ENCODE measurements at regions not wholly inside any gene's neighbourhood (a gene's known extent, or its start where the extent isn't known, plus 50 kb on each side); places are given as distances from the start of the nearest gene placed in this dataset.

DNA sequence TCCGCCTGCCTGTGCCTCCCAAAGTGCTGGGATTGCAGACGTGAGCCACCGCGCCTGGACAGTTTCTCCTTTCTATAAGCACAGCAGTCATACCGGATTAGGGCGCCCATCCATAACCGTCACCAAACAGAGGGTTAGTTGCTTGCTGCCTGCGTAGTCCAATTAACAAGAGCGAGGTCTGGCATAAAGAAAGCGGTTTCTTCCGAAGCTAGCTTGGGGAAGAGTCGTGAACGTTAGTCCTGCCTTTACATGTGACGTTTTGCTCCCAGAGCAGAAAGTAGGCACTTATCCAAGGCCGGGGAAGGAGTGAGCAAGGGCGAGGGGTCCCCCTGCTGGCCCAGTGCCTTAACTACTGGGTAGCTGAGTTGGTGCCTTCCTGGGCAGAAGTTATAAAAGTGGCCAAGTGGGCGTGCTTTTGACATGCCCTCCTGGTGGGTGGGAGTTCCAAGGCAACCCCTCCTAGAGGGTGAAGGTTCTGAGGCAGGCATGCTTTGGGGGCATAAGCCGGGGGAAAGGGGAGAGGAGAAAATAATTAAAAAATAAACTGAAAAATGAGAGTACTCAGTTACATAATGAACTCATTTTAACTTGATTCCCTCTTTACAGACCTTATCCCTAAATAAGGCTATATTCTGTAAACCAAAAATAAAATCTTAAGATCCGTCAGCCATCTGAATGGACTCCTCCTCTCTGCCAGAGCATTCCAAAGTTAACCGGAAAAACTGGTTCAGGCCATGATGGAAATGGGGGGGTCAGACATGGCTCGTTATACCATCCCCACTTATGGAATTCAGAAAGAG lies 88.0 kb downstream of the FAM217A start:
- no peaks in the 10 kb centered on the region for H3K9me3 Mint-ChIP-seq (ENCODE audit: insufficient read depth)
- Histone ChIP-seq H3K27me3 (replicated peaks in 1 of 4; ENCODE audit: control extremely low read depth in 1 of 4, control insufficient read depth in 3 of 4, insufficient read depth in 4 of 4, low read length in 3 of 4) (no peaks in the 10 kb centered on the region), H3K79me2 (ENCODE audit: control insufficient read depth, insufficient read depth, low read length) (peaks cover 14% of the 10 kb centered on the region), H3K4me1 (ENCODE audit: control insufficient read depth in 2 of 2, insufficient read depth in 2 of 2, low read length in 2 of 2) (peaks cover 0 to 5% of the 10 kb centered on the region in 2 donors), H3K36me3 (replicated peaks in 1 of 2; ENCODE audit: control extremely low read depth in 1 of 2, control insufficient read depth in 1 of 2, extremely low read depth in 1 of 2, insufficient read depth in 2 of 2, low read length in 1 of 2) (no peaks in the 10 kb centered on the region), H3K27ac (ENCODE audit: low read length in 2 of 2) (no peak overlapping the region), H3K9me3 (ENCODE audit: control extremely low read depth in 1 of 3, control insufficient read depth in 2 of 3, insufficient read depth in 1 of 3, low read length in 2 of 3) (no peaks in the 10 kb centered on the region), H2AFZ (ENCODE audit: insufficient read depth, low read depth, low read length, poor library complexity, severe bottlenecking) (no peak overlapping the region), H3K4me2 (replicated peaks; ENCODE audit: low read depth, low read length, poor library complexity, severe bottlenecking) (peak overlapping the region; percentile 6), H3K4me3 (ENCODE audit: control extremely low read depth in 1 of 5, extremely low read depth in 1 of 5, insufficient read depth in 1 of 5, low read depth in 2 of 5, low read length in 4 of 5) (no peak overlapping the region), H4K20me1 (ENCODE audit: control insufficient read depth, insufficient read depth, low read length, poor library complexity, severe bottlenecking) (peaks cover 17% of the 10 kb centered on the region), H3K9ac (ENCODE audit: low read length) (no peak overlapping the region)
- DNase-seq = peak; percentile 72
- intact Hi-C loops (cut with micrococcal nuclease) = loop anchor here (1.0 kb wide), 2 partner anchors 249 to 712 kb away; no protein-coding TSS in a partner anchor
- WGBS (ENCODE audit: insufficient coverage) = 38% methylated on average over 17 of the region's 21 CpGs
- no peak overlapping the region for H3K27ac Mint-ChIP-seq
- TF ChIP-seq EZH2 (IDR thresholded peaks at IDR 0.05; ENCODE audit: borderline replicate concordance, insufficient read depth, low read depth, low read length, poor library complexity, severe bottlenecking) = no peak
- TF ChIP-seq, protein P1, sequence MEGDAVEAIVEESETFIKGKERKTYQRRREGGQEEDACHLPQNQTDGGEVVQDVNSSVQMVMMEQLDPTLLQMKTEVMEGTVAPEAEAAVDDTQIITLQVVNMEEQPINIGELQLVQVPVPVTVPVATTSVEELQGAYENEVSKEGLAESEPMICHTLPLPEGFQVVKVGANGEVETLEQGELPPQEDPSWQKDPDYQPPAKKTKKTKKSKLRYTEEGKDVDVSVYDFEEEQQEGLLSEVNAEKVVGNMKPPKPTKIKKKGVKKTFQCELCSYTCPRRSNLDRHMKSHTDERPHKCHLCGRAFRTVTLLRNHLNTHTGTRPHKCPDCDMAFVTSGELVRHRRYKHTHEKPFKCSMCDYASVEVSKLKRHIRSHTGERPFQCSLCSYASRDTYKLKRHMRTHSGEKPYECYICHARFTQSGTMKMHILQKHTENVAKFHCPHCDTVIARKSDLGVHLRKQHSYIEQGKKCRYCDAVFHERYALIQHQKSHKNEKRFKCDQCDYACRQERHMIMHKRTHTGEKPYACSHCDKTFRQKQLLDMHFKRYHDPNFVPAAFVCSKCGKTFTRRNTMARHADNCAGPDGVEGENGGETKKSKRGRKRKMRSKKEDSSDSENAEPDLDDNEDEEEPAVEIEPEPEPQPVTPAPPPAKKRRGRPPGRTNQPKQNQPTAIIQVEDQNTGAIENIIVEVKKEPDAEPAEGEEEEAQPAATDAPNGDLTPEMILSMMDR (IDR thresholded peaks at IDR 0.05) = peak; percentile 81
- no peak overlapping the region for H3K4me3 Mint-ChIP-seq
- ChIA-PET POLR2A (interaction anchor here (0.8 kb wide), 1 partner anchor 246 kb away, joined by 8 read pairs; no protein-coding TSS in a partner anchor), CTCF (interaction anchor here (0.5 to 3.7 kb wide), 19 partner anchors 8 to 1308 kb away, joined by 3 to 43 read pairs (median 4); a partner anchor contains a TSS)
- H3K4me1 Mint-ChIP-seq = peaks cover 5% of the 10 kb centered on the region
- no peaks in the 10 kb centered on the region for H3K27me3 Mint-ChIP-seq
- peak; percentile 85 for ATAC-seq (ENCODE audit: low read depth)

GRCh38 chr6:3991941-3992340 lies 87.0 kb downstream of the FAM217A start:
- POLR2A ChIA-PET = no interaction called here
- no peak overlapping the region for H3K27ac Mint-ChIP-seq

More at GRCh38 chr6:3991941-3992340, 87.0 kb downstream of the FAM217A start:
- Histone ChIP-seq H3K79me2 (ENCODE audit: control insufficient read depth, insufficient read depth, low read length) (peaks cover 18% of the 10 kb centered on the region), H3K36me3 (replicated peaks in 1 of 2; ENCODE audit: control extremely low read depth in 1 of 2, control insufficient read depth in 1 of 2, extremely low read depth in 1 of 2, insufficient read depth in 2 of 2, low read length in 1 of 2) (no peaks in the 10 kb centered on the region), H3K9me3 (ENCODE audit: control extremely low read depth in 1 of 3, control insufficient read depth in 2 of 3, insufficient read depth in 1 of 3, low read length in 2 of 3) (no peaks in the 10 kb centered on the region), H3K9ac (ENCODE audit: low read length) (no peak overlapping the region), H4K20me1 (ENCODE audit: control insufficient read depth, insufficient read depth, low read length, poor library complexity, severe bottlenecking) (peaks cover 17% of the 10 kb centered on the region), H3K4me1 (ENCODE audit: control insufficient read depth in 2 of 2, insufficient read depth in 2 of 2, low read length in 2 of 2) (peaks cover 0 to 5% of the 10 kb centered on the region in 2 donors), H3K27ac (ENCODE audit: low read length in 2 of 2) (no peak overlapping the region), H3K27me3 (replicated peaks in 1 of 4; ENCODE audit: control extremely low read depth in 1 of 4, control insufficient read depth in 3 of 4, insufficient read depth in 4 of 4, low read length in 3 of 4) (no peaks in the 10 kb centered on the region), H2AFZ (ENCODE audit: insufficient read depth, low read depth, low read length, poor library complexity, severe bottlenecking) (no peak overlapping the region), H3K4me2 (replicated peaks; ENCODE audit: low read depth, low read length, poor library complexity, severe bottlenecking) (no peak overlapping the region), H3K4me3 (ENCODE audit: control extremely low read depth in 1 of 5, extremely low read depth in 1 of 5, insufficient read depth in 1 of 5, low read depth in 2 of 5, low read length in 4 of 5) (no peak overlapping the region)
- ATAC-seq (ENCODE audit: low read depth) (no peak), DNase-seq (no peak)
- CTCF ChIA-PET = interaction anchor here (0.8 to 2.0 kb wide), 3 partner anchors 29 to 249 kb away, joined by 3 to 10 read pairs (median 3); a partner anchor contains a TSS
- H3K4me3 Mint-ChIP-seq = no peak overlapping the region
- peaks cover 7% of the 10 kb centered on the region for H3K4me1 Mint-ChIP-seq
- H3K9me3 Mint-ChIP-seq (ENCODE audit: insufficient read depth) = no peaks in the 10 kb centered on the region
- H3K27me3 Mint-ChIP-seq = no peaks in the 10 kb centered on the region
- TF ChIP-seq, protein P1 (IDR thresholded peaks at IDR 0.05) = no peak
- TF ChIP-seq EZH2 (IDR thresholded peaks at IDR 0.05; ENCODE audit: borderline replicate concordance, insufficient read depth, low read depth, low read length, poor library complexity, severe bottlenecking) = no peak
- intact Hi-C loops (cut with micrococcal nuclease) = loop anchor here (1.0 kb wide), 2 partner anchors 250 to 713 kb away; no protein-coding TSS in a partner anchor
- WGBS (ENCODE audit: insufficient coverage) = 81% methylated on average over 2 of the region's 4 CpGs

Data from B cell (primary cell).